ENCODE measurements at regions not wholly inside any gene's neighbourhood (a gene's known extent, or its start where the extent isn't known, plus 50 kb on each side); places are given as distances from the start of the nearest gene placed in this dataset.

- no peak overlapping the region for H2BK5ac ChIP-seq (ENCODE audit: insufficient read length, low read length)
- no peaks in the 10 kb centered on the region for H3K79me1 ChIP-seq (ENCODE audit: insufficient read depth, low read depth, low read length, poor library complexity, severe bottlenecking)
- Mint-ChIP-seq H3K27me3 (ENCODE audit: low read depth) (peaks cover 26% of the 10 kb centered on the region), H3K9me3 (no peaks in the 10 kb centered on the region), H3K4me1 (peaks cover 22 to 32% of the 10 kb centered on the region in 2 experiments), H3K27ac (no peak overlapping the region), H3K4me3 (no peak overlapping the region), H3K36me3 (ENCODE audit: insufficient read depth in 1 of 3, low read depth in 3 of 3) (no peaks in the 10 kb centered on the region; a peak in 1 of 7 replicates)
- H2BK15ac ChIP-seq (ENCODE audit: low read depth, low read length): no peak overlapping the region
- H3K4ac ChIP-seq (ENCODE audit: low read depth, low read length): no peak overlapping the region
- no peaks in the 10 kb centered on the region for H3K27me3 ChIP-seq (ENCODE audit: insufficient read depth, low read length)
- TF ChIP-seq CTCF (conservative IDR thresholded peaks at IDR 0.05): no peak
- no peak overlapping the region for H3K9ac ChIP-seq (ENCODE audit: extremely low read depth, insufficient read length, low read length)
- no peaks in the 10 kb centered on the region for H3K79me2 ChIP-seq (ENCODE audit: insufficient read depth, low read length)
- H3T11ph ChIP-seq (ENCODE audit: low read length): no peak overlapping the region
- no peaks in the 10 kb centered on the region; the same call in 1 of the 2 replicates for H3K4me1 ChIP-seq (ENCODE audit: insufficient read depth, low read length)
- H3K27ac ChIP-seq (ENCODE audit: insufficient read length, low read depth, low read length): no peak overlapping the region
- no peak overlapping the region for H3K14ac ChIP-seq (ENCODE audit: insufficient read depth, low read length)
- H4K91ac ChIP-seq (ENCODE audit: insufficient read length, low read depth, low read length): no peak overlapping the region
- no peak overlapping the region for H3K56ac ChIP-seq (ENCODE audit: insufficient read length, low read depth, low read length)
- no peak overlapping the region for H2AK5ac ChIP-seq (ENCODE audit: insufficient read length, low read length)
- H3K23me2 ChIP-seq (ENCODE audit: insufficient read length, low read depth, low read length, poor library complexity, severe bottlenecking): no peaks in the 10 kb centered on the region
- no peak overlapping the region for H2BK120ac ChIP-seq (ENCODE audit: low read depth, low read length, poor library complexity, severe bottlenecking)
- H3K18ac ChIP-seq (ENCODE audit: insufficient read length, low read depth, low read length): no peak overlapping the region
- no peak overlapping the region for H2BK12ac ChIP-seq (ENCODE audit: insufficient read length, low read depth, low read length)
- no peak overlapping the region for H3K23ac ChIP-seq (ENCODE audit: insufficient read length, low read depth, low read length)
- no peak overlapping the region for H4K5ac ChIP-seq (ENCODE audit: insufficient read length, low read depth, low read length)
- H2AFZ ChIP-seq (ENCODE audit: low read length): no peak overlapping the region
- DNase-seq: no peak
- no peak overlapping the region for H2BK20ac ChIP-seq (ENCODE audit: low read depth, low read length, poor library complexity, severe bottlenecking)
- no peaks in the 10 kb centered on the region for H4K20me1 ChIP-seq (ENCODE audit: control insufficient read depth, insufficient read depth, insufficient read length)
- WGBS (ENCODE audit: extremely low coverage, insufficient read length, low lambda C conversion rate): no CpG with 5 or more reads among the region's 1 CpG
- H4K8ac ChIP-seq (replicated peaks; ENCODE audit: insufficient read length, low read depth, low read length): no peak overlapping the region
- H3K4me2 ChIP-seq (ENCODE audit: insufficient read depth, insufficient read length, low read length): no peak overlapping the region
- H3K9me3 ChIP-seq (ENCODE audit: control insufficient read depth, low read depth, low read length): no peaks in the 10 kb centered on the region
Measured at GRCh38 chr1:55322842-55323241, 107.7 kb upstream of the USP24 start.

Data from H9 (cell line).